ENCODE measurements at regions not wholly inside any gene's neighbourhood (a gene's known extent, or its start where the extent isn't known, plus 50 kb on each side); places are given as distances from the start of the nearest gene placed in this dataset.

- Histone ChIP-seq H2BK5ac (ENCODE audit: insufficient read length, low read length) (no peak overlapping the region), H3K14ac (ENCODE audit: insufficient read depth, low read length) (no peak overlapping the region), H4K8ac (replicated peaks; ENCODE audit: insufficient read length, low read depth, low read length) (no peak overlapping the region), H2BK120ac (ENCODE audit: low read depth, low read length, poor library complexity, severe bottlenecking) (no peak overlapping the region), H2BK20ac (ENCODE audit: low read depth, low read length, poor library complexity, severe bottlenecking) (no peak overlapping the region), H3K4me1 (ENCODE audit: insufficient read depth, low read length) (no peaks in the 10 kb centered on the region; the same call in 1 of the 2 replicates), H3K4ac (ENCODE audit: low read depth, low read length) (no peak overlapping the region), H3K79me1 (ENCODE audit: insufficient read depth, low read depth, low read length, poor library complexity, severe bottlenecking) (no peaks in the 10 kb centered on the region), H3K4me2 (ENCODE audit: insufficient read depth, insufficient read length, low read length) (no peak overlapping the region), H3K27ac (ENCODE audit: insufficient read length, low read depth, low read length) (no peak overlapping the region), H4K91ac (ENCODE audit: insufficient read length, low read depth, low read length) (no peak overlapping the region), H3K79me2 (ENCODE audit: insufficient read depth, low read length) (no peaks in the 10 kb centered on the region), H2AFZ (ENCODE audit: low read length) (no peak overlapping the region), H3K23me2 (ENCODE audit: insufficient read length, low read depth, low read length, poor library complexity, severe bottlenecking) (no peaks in the 10 kb centered on the region), H3K27me3 (ENCODE audit: insufficient read depth, low read length) (no peaks in the 10 kb centered on the region), H3K9me3 (ENCODE audit: control insufficient read depth, low read depth, low read length) (peaks cover 6% of the 10 kb centered on the region), H2BK15ac (ENCODE audit: low read depth, low read length) (no peak overlapping the region), H2BK12ac (ENCODE audit: insufficient read length, low read depth, low read length) (no peak overlapping the region), H3K18ac (ENCODE audit: insufficient read length, low read depth, low read length) (no peak overlapping the region), H3K56ac (ENCODE audit: insufficient read length, low read depth, low read length) (no peak overlapping the region), H3K9ac (ENCODE audit: extremely low read depth, insufficient read length, low read length) (no peak overlapping the region), H3K23ac (ENCODE audit: insufficient read length, low read depth, low read length) (no peak overlapping the region), H3T11ph (ENCODE audit: low read length) (no peak overlapping the region), H4K5ac (ENCODE audit: insufficient read length, low read depth, low read length) (no peak overlapping the region), H4K20me1 (ENCODE audit: control insufficient read depth, insufficient read depth, insufficient read length) (no peaks in the 10 kb centered on the region), H2AK5ac (ENCODE audit: insufficient read length, low read length) (no peak overlapping the region)
- no peak for TF ChIP-seq CTCF (conservative IDR thresholded peaks at IDR 0.05)
- no peak for DNase-seq
- peaks cover 6 to 19% (median 8%) of the 10 kb centered on the region in 3 experiments; a peak in 6 of 7 replicates for H3K36me3 Mint-ChIP-seq (ENCODE audit: insufficient read depth in 1 of 3, low read depth in 3 of 3)
- H3K9me3 Mint-ChIP-seq, result peaks cover 12 to 17% of the 10 kb centered on the region in 2 experiments
- no peak overlapping the region for H3K27ac Mint-ChIP-seq
- H3K4me1 Mint-ChIP-seq, result peaks cover 13 to 16% of the 10 kb centered on the region in 2 experiments
- WGBS (ENCODE audit: extremely low coverage, insufficient read length, low lambda C conversion rate), result no CpG with 5 or more reads among the region's 6 CpGs
- H3K27me3 Mint-ChIP-seq (ENCODE audit: low read depth), result peaks cover 13% of the 10 kb centered on the region
- no peak overlapping the region for H3K4me3 Mint-ChIP-seq
Measured at GRCh38 chr10:30709700-30710358, 80.3 kb upstream of the LYZL2 start.

Data from H9 (cell line).